Sigmoid colon (tissue), 6 donors: ENCODE measurements at regions not wholly inside any gene's neighbourhood (a gene's known extent, or its start where the extent isn't known, plus 50 kb on each side); places are given as distances from the start of the nearest gene placed in this dataset.

Experiments used
- DNase-seq: peaks from one replicate; pipeline ENCODE4 v3.0.0-alpha.2; 2019
- H3K27ac ChIP-seq, 4 donors: fragments of 200-600 bp; sonication (generic); one replicate each; pipeline ENCODE4 v1.5.1; 2016 to 2019; ENCODE audit warnings: mild to moderate bottlenecking in 1 of 4
- H3K27me3 ChIP-seq, 3 donors: fragments of 200-600 bp; sonication (generic); one replicate each; pipeline ENCODE4 v1.5.1; 2019; ENCODE audit warnings: mild to moderate bottlenecking in 1 of 3
- H3K36me3 ChIP-seq, 4 donors: fragments of 200-600 bp; sonication (generic); one replicate each; pipeline ENCODE4 v1.5.1; 2016 to 2019
- H3K4me1 ChIP-seq, 4 donors: fragments of 200-600 bp; sonication (generic); one replicate each; pipeline ENCODE4 v1.5.1; 2017 to 2019
- H3K4me3 ChIP-seq, 4 donors: fragments of 200-600 bp; sonication (generic); one replicate each; pipeline ENCODE4 v1.5.1; 2017 to 2019; ENCODE audit warnings: mild to moderate bottlenecking in 2 of 4, moderate library complexity in 1 of 4
- H3K9me3 ChIP-seq, 4 donors: fragments of 200-600 bp in 3 of 4; sonication (generic) in 3 of 4; one replicate each; pipeline versions ENCODE4 v1.5.1 to v1.6.1; 2013 to 2019
- CTCF ChIP-seq, 4 experiments: fragments of 450-650 bp in 3 of 4; fragments of 200-600 bp in 1 of 4; IDR thresholded peaks; one replicate each; pipeline ENCODE4 v1.5.1; 2016 to 2019; ENCODE audit warnings: antibody characterized with exemption in 4 of 4, mild to moderate bottlenecking in 3 of 4, moderate library complexity in 2 of 4
- EP300 ChIP-seq, 4 donors: sonication (generic); formaldehyde crosslinking; IDR thresholded peaks; one replicate each; pipeline ENCODE4 v1.6.1; 2017; ENCODE audit warnings: antibody characterized with exemption in 4 of 4
- POLR2A ChIP-seq, 2 donors: fragments of 450-650 bp; IDR thresholded peaks; one replicate each; pipeline ENCODE4 v1.6.1; 2016; ENCODE audit warnings: antibody characterized with exemption in 2 of 2, mild to moderate bottlenecking in 2 of 2, moderate library complexity in 2 of 2
- POLR2AphosphoS5 ChIP-seq, 4 donors: sonication (generic); formaldehyde crosslinking; IDR thresholded peaks; one replicate each; pipeline ENCODE4 v1.6.1; 2017; ENCODE audit warnings: antibody characterized with exemption in 4 of 4
- WGBS, 2 donors: extraction: QIAGEN DNeasy Blood & Tissue Kit; methylation state at CpG; one replicate each; pipeline ENCODE4 v1.1.7; 2013; 5-methylcytosine and 5-hydroxymethylcytosine counted together
- intact Hi-C: fragments of 100-400 bp; cut with DNase I; formaldehyde crosslinking; loops from one replicate; pipeline ENCODE4 v1.15.1; 2023
- donor health status: healthy with polysubstance abuse.
- donor health status: healthy.

GRCh38 chr11:121780971-121781370 is 328.2 kb upstream of the SORL1-AS1 start:
- intact Hi-C loops, result no loop called here
- H3K4me3 ChIP-seq, result no peak overlapping the region
- DNase-seq, result no peak
- no peak for TF ChIP-seq POLR2A (IDR thresholded peaks at IDR 0.05)
- TF ChIP-seq POLR2AphosphoS5 (IDR thresholded peaks at IDR 0.05), result no peak
- TF ChIP-seq CTCF (IDR thresholded peaks at IDR 0.05), result no peak
- no peak for TF ChIP-seq EP300 (IDR thresholded peaks at IDR 0.05)
- 56 to 76% methylated on average over 2 of the region's 2 CpGs for WGBS, 2 donors
- peaks cover 0 to 9% (median 8%) of the 10 kb centered on the region in 4 donors for H3K4me1 ChIP-seq
- no peak overlapping the region for H3K27ac ChIP-seq
- peaks cover 0 to 2% (median 0%) of the 10 kb centered on the region in 4 donors for H3K9me3 ChIP-seq
- H3K36me3 ChIP-seq, result no peaks in the 10 kb centered on the region
- no peaks in the 10 kb centered on the region for H3K27me3 ChIP-seq

GRCh38 chr11:121777056-121777455 is 324.3 kb upstream of the SORL1-AS1 start:
- intact Hi-C loops, result no loop called here
- H3K27me3 ChIP-seq, result no peaks in the 10 kb centered on the region
- H3K4me1 ChIP-seq, result peaks cover 0 to 12% (median 10%) of the 10 kb centered on the region in 4 donors
- H3K27ac ChIP-seq, result no peak overlapping the region
- H3K36me3 ChIP-seq, result no peaks in the 10 kb centered on the region
- WGBS, 2 donors, result 67 to 77% methylated on average over 3 of the region's 3 CpGs
- no peak for DNase-seq
- no peak for TF ChIP-seq POLR2AphosphoS5 (IDR thresholded peaks at IDR 0.05)
- no peak overlapping the region for H3K4me3 ChIP-seq
- no peaks in the 10 kb centered on the region for H3K9me3 ChIP-seq

GRCh38 chr11:121775276-121775675 is 322.5 kb upstream of the SORL1-AS1 start:
- Histone ChIP-seq H3K4me1 (peaks cover 0 to 24% (median 17%) of the 10 kb centered on the region in 4 donors), H3K36me3 (no peaks in the 10 kb centered on the region), H3K4me3 (no peak overlapping the region), H3K9me3 (no peaks in the 10 kb centered on the region), H3K27me3 (no peaks in the 10 kb centered on the region), H3K27ac (peak overlapping the region in 1 of 4 donors; percentile 50)
- intact Hi-C loops, result no loop called here
- WGBS, 2 donors, result 70 to 75% methylated on average over 5 of the region's 5 CpGs
- no peak for DNase-seq
- no peak for TF ChIP-seq POLR2AphosphoS5 (IDR thresholded peaks at IDR 0.05)
- TF ChIP-seq CTCF (IDR thresholded peaks at IDR 0.05), result no peak
- TF ChIP-seq EP300 (IDR thresholded peaks at IDR 0.05), result no peak
- TF ChIP-seq POLR2A (IDR thresholded peaks at IDR 0.05), result no peak

GRCh38 chr11:121773076-121773475 is 320.3 kb upstream of the SORL1-AS1 start:
- no peak for DNase-seq
- no peaks in the 10 kb centered on the region for H3K36me3 ChIP-seq
- no peaks in the 10 kb centered on the region for H3K9me3 ChIP-seq
- no peaks in the 10 kb centered on the region for H3K27me3 ChIP-seq
- TF ChIP-seq POLR2AphosphoS5 (IDR thresholded peaks at IDR 0.05) (no peak), CTCF (IDR thresholded peaks at IDR 0.05) (no peak), EP300 (IDR thresholded peaks at IDR 0.05) (no peak), POLR2A (IDR thresholded peaks at IDR 0.05) (no peak)
- H3K4me1 ChIP-seq, result peaks cover 0 to 24% (median 17%) of the 10 kb centered on the region in 4 donors
- H3K27ac ChIP-seq, result peak overlapping the region in 1 of 4 donors; percentile 55
- intact Hi-C loops, result no loop called here
- H3K4me3 ChIP-seq, result no peak overlapping the region
- WGBS, 2 donors, result 89% methylated on average over 2 of the region's 2 CpGs

GRCh38 chr11:121770939-121771595 is 318.3 kb upstream of the SORL1-AS1 start:
- intact Hi-C loops, result no loop called here
- 70 to 79% methylated on average over 4 of the region's 4 CpGs for WGBS, 2 donors
- TF ChIP-seq EP300 (IDR thresholded peaks at IDR 0.05) (no peak), POLR2AphosphoS5 (IDR thresholded peaks at IDR 0.05) (peak; percentile 53 to 70 (median 64))

GRCh38 chr11:121769191-121769590 is 316.4 kb upstream of the SORL1-AS1 start:
- no peaks in the 10 kb centered on the region for H3K36me3 ChIP-seq
- no peaks in the 10 kb centered on the region for H3K27me3 ChIP-seq
- no peak overlapping the region for H3K27ac ChIP-seq
- TF ChIP-seq CTCF (IDR thresholded peaks at IDR 0.05), result no peak
- TF ChIP-seq POLR2A (IDR thresholded peaks at IDR 0.05), result no peak
- TF ChIP-seq EP300 (IDR thresholded peaks at IDR 0.05), result no peak
- TF ChIP-seq POLR2AphosphoS5 (IDR thresholded peaks at IDR 0.05), result no peak
- intact Hi-C loops, result no loop called here
- H3K4me1 ChIP-seq, result peaks cover 0 to 12% (median 8%) of the 10 kb centered on the region in 4 donors
- H3K9me3 ChIP-seq, result no peaks in the 10 kb centered on the region
- WGBS, 2 donors, result 81 to 86% methylated on average over 2 of the region's 2 CpGs
- no peak overlapping the region for H3K4me3 ChIP-seq
- DNase-seq, result no peak

More at GRCh38 chr11:121770939-121771595, 318.3 kb upstream of the SORL1-AS1 start:
- no peaks in the 10 kb centered on the region for H3K27me3 ChIP-seq
- H3K4me1 ChIP-seq, result peaks cover 0 to 18% (median 8%) of the 10 kb centered on the region in 4 donors
- no peak overlapping the region for H3K4me3 ChIP-seq
- no peaks in the 10 kb centered on the region for H3K36me3 ChIP-seq
- peak overlapping the region in 3 of 4 donors; percentile 34 to 57 (median 36) for H3K27ac ChIP-seq
- no peak for DNase-seq
- no peaks in the 10 kb centered on the region for H3K9me3 ChIP-seq
